CD4-positive, alpha-beta memory T cell (primary cell): ENCODE measurements at regions not wholly inside any gene's neighbourhood (a gene's known extent, or its start where the extent isn't known, plus 50 kb on each side); places are given as distances from the start of the nearest gene placed in this dataset.
"Not testable (repeated sequence)": the region's sequence is repeated elsewhere in the genome, so short reads cannot be mapped to it uniquely, and the experiment has no call there.

Experiments
- CTCF ChIA-PET: fragments of 350-600 bp; sonication (Branson Sonifier 250); formaldehyde crosslinking; loops from one replicate; lab custom pipeline; 2021; ENCODE audit warnings: inconsistent platforms; ENCODE audit not compliant: partially characterized antibody; lab: Charles Lee
- POLR2A ChIA-PET: fragments of 350-600 bp; sonication (Branson Sonifier 250); formaldehyde crosslinking; loops from one replicate; lab custom pipeline; 2021; ENCODE audit not compliant: partially characterized antibody; lab: Charles Lee
- DNase-seq, 5 donors: peaks; one replicate each; pipeline versions ENCODE4 v3.0.0 to v3.0.0-alpha.2; 2020 to 2022; ENCODE audit warnings: mixed read lengths in 1 of 5
- H3K27ac ChIP-seq: one replicate; pipeline ENCODE4 v1.7.0; 2013; ENCODE audit warnings: low read depth, low read length
- H3K27me3 ChIP-seq: 2 replicates; pipeline ENCODE4 v1.7.0; 2013; ENCODE audit warnings: mild to moderate bottlenecking, low read length, moderate library complexity; ENCODE audit not compliant: insufficient read depth
- H3K36me3 ChIP-seq: 2 replicates; pipeline ENCODE4 v1.7.0; 2013; ENCODE audit warnings: mild to moderate bottlenecking, low read length, moderate library complexity; ENCODE audit not compliant: insufficient read depth
- H3K4me1 ChIP-seq: 2 replicates; pipeline ENCODE4 v1.7.0; 2013; ENCODE audit warnings: mild to moderate bottlenecking, low read length, moderate library complexity; ENCODE audit not compliant: insufficient read depth
- H3K4me3 ChIP-seq, 2 donors: one replicate each; pipeline ENCODE4 v1.7.0; 2013; ENCODE audit warnings: low read length in 2 of 2, mild to moderate bottlenecking in 1 of 2
- H3K9me3 ChIP-seq, 2 donors: one replicate each; pipeline ENCODE4 v1.7.0; 2013; ENCODE audit warnings: low read length in 2 of 2, control low read depth in 1 of 2; ENCODE audit not compliant: control insufficient read depth in 1 of 2
- H3K27ac Mint-ChIP-seq, 7 donors: one replicate each; pipeline ENCODE4 v1.8.0; 2020 to 2021; ENCODE audit warnings: mixed read lengths in 7 of 7, mild to moderate bottlenecking in 6 of 7, inconsistent platforms in 3 of 7, moderate library complexity in 3 of 7
- H3K27me3 Mint-ChIP-seq, 2 donors: one replicate each; pipeline ENCODE4 v1.8.0; 2020 to 2021; ENCODE audit warnings: mixed read lengths in 2 of 2
- H3K36me3 Mint-ChIP-seq, 2 donors: one replicate each; pipeline ENCODE4 v1.8.0; 2020 to 2021; ENCODE audit warnings: mixed read lengths in 2 of 2, inconsistent platforms in 1 of 2, mild to moderate bottlenecking in 1 of 2
- H3K4me1 Mint-ChIP-seq, 4 donors: one replicate each; pipeline ENCODE4 v1.8.0; 2020 to 2021; ENCODE audit warnings: mixed read lengths in 4 of 4, mild to moderate bottlenecking in 1 of 4
- H3K4me3 Mint-ChIP-seq, 8 donors: one replicate each; pipeline ENCODE4 v1.8.0; 2020 to 2021; ENCODE audit warnings: mixed read lengths in 8 of 8, mild to moderate bottlenecking in 7 of 8, moderate library complexity in 6 of 8, inconsistent platforms in 3 of 8
- H3K9me3 Mint-ChIP-seq, 8 donors: one replicate each; pipeline ENCODE4 v1.8.0; 2020 to 2021; ENCODE audit warnings: mixed read lengths in 8 of 8, mild to moderate bottlenecking in 5 of 8, inconsistent platforms in 3 of 8, moderate library complexity in 1 of 8
- intact Hi-C: fragments of 100-400 bp; cut with micrococcal nuclease; formaldehyde crosslinking; loops from one replicate; pipeline ENCODE4 v1.15.1; 2023

DNA sequence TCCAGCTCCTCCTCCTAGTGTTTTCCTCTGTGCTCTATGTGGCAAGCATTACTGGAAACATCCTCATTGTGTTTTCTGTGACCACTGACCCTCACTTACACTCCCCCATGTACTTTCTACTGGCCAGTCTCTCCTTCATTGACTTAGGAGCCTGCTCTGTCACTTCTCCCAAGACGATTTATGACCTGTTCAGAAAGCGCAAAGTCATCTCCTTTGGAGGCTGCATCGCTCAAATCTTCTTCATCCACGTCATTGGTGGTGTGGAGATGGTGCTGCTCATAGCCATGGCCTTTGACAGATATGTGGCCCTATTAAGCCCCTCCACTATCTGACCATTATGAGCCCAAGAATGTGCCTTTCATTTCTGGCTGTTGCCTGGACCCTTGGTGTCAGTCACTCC lies 64.0 kb downstream of the OR4F15 start:
- H3K9me3 Mint-ChIP-seq, H3K4me1 Mint-ChIP-seq, H3K27me3 Mint-ChIP-seq, DNase-seq, CTCF ChIA-PET, H3K36me3 ChIP-seq, H3K4me1 ChIP-seq, H3K36me3 Mint-ChIP-seq, POLR2A ChIA-PET, H3K9me3 ChIP-seq, H3K27me3 ChIP-seq, H3K4me3 ChIP-seq, intact Hi-C loops, H3K27ac Mint-ChIP-seq, H3K27ac ChIP-seq, H3K4me3 Mint-ChIP-seq: not testable (repeated sequence)

DNA sequence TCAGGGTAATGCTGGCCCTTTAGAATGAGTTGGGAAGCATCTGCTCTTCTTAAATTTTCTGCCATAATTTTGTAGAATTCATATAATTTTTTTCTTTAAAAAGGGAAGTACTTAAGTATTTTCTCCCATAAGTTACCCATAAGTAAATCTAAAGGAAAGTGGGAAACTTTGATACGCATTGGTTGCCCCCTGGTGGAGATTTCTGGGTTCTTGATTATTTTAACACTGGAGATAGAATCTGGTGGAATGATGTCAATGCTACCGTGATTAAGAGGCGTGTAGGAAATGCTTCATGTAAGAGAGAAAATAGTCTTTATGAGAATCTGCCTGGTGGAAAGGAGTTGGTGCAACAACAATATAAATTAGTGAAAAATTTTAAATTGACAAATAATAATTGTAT lies 65.6 kb downstream of the OR4F15 start:
- not testable (repeated sequence) for DNase-seq, H3K9me3 Mint-ChIP-seq

DNA sequence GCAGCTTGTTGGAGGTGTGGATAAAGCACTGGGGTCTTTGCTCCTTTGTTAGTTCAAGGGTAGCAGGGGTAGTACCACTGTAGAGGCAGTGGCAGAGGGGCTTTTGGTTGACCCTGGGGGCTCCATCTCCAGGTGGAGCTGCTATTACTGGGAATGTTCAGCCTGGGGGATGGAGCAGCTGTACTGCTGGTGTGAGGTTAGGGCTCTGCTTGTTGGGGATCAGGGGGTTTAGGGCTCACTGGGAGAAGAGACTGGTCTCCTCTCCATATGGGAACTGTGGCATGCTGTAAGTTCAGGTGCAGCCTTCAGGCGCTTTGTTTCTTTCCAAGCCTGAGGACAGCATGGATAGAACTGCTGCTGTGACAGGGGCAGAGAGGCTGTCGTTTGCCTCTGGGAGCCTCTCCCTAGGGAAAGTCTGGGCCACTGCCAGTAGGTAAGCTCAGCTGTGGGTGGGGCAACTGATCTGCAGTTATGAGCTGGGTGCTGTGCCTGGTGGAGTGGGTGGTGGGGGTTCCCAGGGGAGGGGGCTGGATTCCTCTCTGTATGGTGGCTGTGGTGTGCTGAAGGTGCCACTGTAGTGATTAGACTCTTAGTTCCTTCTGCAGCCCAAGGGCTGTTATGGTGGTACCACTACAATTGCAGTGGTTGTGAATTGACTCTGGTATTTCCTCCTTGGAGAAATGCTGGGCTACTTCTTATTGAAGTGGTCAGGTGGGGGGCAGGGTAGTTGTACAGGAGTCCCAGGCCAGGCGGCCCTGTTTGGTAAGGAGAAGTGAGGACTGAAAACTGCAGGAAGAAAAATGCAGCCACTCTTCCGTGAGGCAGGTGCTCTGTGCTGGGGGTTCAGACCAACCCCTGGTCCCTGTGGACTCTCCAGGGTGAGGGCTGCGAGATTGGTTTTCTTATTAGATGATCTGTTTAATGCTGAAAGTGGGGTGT lies 100.6 kb downstream of the OR4F15 start:
- H3K4me1 ChIP-seq, H3K4me3 Mint-ChIP-seq, H3K9me3 Mint-ChIP-seq, H3K4me3 ChIP-seq, POLR2A ChIA-PET, H3K27me3 ChIP-seq, intact Hi-C loops, H3K27ac ChIP-seq, H3K9me3 ChIP-seq, H3K4me1 Mint-ChIP-seq, H3K36me3 ChIP-seq, CTCF ChIA-PET, H3K27ac Mint-ChIP-seq, H3K27me3 Mint-ChIP-seq, H3K36me3 Mint-ChIP-seq: not testable (repeated sequence)
- peak in 1 of 5 donors; percentile 23 for DNase-seq

More for the DNA sequence above, 65.6 kb downstream of the OR4F15 start:
- intact Hi-C loops, H3K36me3 ChIP-seq, H3K27me3 Mint-ChIP-seq, H3K4me1 Mint-ChIP-seq, POLR2A ChIA-PET, H3K4me1 ChIP-seq, H3K4me3 ChIP-seq, H3K27ac ChIP-seq, H3K9me3 ChIP-seq, H3K27ac Mint-ChIP-seq, H3K4me3 Mint-ChIP-seq, H3K27me3 ChIP-seq, CTCF ChIA-PET, H3K36me3 Mint-ChIP-seq: not testable (repeated sequence)

DNA sequence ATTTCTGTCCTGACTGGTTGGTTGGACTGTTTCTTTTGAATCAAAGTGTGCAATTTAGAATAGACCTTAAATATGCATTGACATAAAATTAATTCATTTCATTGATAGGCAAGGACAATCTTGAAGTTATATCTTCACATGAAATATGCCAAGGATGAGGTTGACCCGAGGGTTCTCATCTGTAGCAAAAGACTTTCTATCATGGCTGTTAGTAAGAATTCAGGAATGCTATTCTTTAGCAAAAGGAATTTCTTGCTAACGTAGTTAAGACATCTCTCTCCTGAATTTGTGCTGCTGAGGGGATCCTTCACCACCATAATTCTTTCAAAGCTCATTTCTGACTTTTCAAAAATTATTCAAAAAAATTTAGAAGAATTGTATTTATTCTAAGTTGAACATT lies 112.6 kb downstream of the OR4F15 start:
- CTCF ChIA-PET, POLR2A ChIA-PET, intact Hi-C loops, H3K4me1 ChIP-seq, H3K27me3 ChIP-seq, H3K36me3 Mint-ChIP-seq, H3K9me3 ChIP-seq, H3K36me3 ChIP-seq, DNase-seq, H3K27ac Mint-ChIP-seq, H3K4me1 Mint-ChIP-seq, H3K4me3 ChIP-seq, H3K27ac ChIP-seq, H3K27me3 Mint-ChIP-seq, H3K9me3 Mint-ChIP-seq, H3K4me3 Mint-ChIP-seq: not testable (repeated sequence)

DNA sequence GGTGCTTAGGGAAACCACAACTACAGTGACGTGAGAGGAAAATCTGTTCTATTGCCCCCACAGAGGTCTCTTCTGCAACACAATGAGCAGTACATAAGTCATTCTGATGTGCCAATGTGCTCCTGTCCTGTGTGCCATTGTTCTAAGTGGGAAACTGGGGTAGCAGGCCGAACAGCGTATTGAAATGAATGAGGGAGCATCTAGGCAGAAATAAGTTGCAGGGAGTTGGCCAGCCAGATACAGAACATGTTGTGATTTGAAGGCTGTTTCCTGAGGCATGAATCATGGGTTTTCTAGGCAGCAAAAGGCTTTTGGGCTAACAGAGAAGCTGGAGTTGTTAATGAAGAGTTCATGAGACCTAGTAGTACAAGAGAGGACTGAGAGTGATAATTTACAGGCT lies 122.5 kb downstream of the OR4F15 start:
- DNase-seq, H3K27me3 ChIP-seq, H3K4me3 Mint-ChIP-seq, H3K27ac ChIP-seq, CTCF ChIA-PET, intact Hi-C loops, H3K4me3 ChIP-seq, H3K36me3 Mint-ChIP-seq, H3K27ac Mint-ChIP-seq, H3K27me3 Mint-ChIP-seq, H3K4me1 Mint-ChIP-seq, POLR2A ChIA-PET, H3K4me1 ChIP-seq, H3K36me3 ChIP-seq, H3K9me3 Mint-ChIP-seq, H3K9me3 ChIP-seq: not testable (repeated sequence)

DNA sequence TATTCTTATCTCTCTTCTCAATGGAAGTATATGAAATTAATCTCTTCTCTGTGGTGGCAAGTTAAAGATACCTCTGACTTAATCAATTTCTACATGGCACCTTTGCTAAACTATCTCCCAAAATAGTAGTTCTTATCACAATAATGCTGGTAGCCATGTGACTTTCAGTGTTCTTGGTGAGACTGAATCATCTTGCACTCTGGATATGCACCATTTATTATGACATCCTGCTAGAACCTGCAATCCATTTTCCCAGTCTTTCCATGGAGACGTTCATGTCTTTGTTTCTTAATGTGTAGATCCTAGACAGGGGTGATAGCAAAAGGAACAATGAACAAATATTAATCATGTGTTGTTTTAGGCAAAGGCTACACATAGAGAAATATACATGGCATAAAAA lies 125.4 kb downstream of the OR4F15 start:
- H3K27ac ChIP-seq, H3K36me3 ChIP-seq, H3K27ac Mint-ChIP-seq, H3K4me3 ChIP-seq, H3K9me3 ChIP-seq, intact Hi-C loops, POLR2A ChIA-PET, H3K9me3 Mint-ChIP-seq, H3K4me3 Mint-ChIP-seq, H3K27me3 ChIP-seq, H3K4me1 Mint-ChIP-seq, H3K27me3 Mint-ChIP-seq, H3K4me1 ChIP-seq, CTCF ChIA-PET, DNase-seq, H3K36me3 Mint-ChIP-seq: not testable (repeated sequence)

DNA sequence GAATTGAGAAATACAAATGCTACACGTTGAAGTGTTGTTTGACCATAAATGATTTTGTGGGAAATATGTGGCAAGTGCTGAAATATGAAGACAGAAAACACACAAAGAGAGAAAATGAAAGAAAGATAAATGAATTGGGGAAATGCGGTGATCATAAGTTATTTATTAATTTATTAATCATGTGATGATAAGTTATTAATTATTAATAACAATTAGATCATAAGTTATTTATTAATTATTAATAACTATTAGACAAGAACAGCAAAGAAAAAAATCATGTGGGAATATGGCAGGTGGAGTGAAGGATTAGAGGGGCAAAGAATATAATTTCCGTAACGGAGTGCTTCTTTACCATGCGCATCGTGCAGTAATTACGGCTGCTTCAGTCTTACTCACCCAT lies 126.6 kb downstream of the OR4F15 start:
- H3K27me3 Mint-ChIP-seq, H3K4me3 ChIP-seq, POLR2A ChIA-PET, H3K36me3 Mint-ChIP-seq, CTCF ChIA-PET, H3K9me3 Mint-ChIP-seq, H3K4me1 ChIP-seq, DNase-seq, H3K27ac ChIP-seq, intact Hi-C loops, H3K36me3 ChIP-seq, H3K27ac Mint-ChIP-seq, H3K4me1 Mint-ChIP-seq, H3K4me3 Mint-ChIP-seq, H3K9me3 ChIP-seq, H3K27me3 ChIP-seq: not testable (repeated sequence)

DNA sequence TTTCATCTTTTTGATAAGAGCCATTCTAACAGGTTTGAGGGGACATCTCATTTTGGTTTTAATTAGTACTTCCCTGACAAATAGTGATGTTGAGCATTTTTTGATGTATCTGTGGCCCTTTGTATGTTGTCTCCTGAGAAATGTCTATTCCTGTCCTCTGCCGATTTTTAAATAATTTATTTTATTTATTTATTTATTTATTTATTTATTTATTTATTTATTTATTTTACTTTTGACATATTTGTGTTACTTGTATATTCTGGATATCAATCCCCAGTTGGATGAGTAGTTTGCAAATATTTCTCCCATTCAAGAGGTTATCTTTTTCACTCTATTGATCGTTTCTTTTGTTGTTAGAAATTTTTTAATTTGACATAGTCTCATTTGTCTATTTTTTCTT lies 133.9 kb downstream of the OR4F15 start:
- DNase-seq, H3K4me3 ChIP-seq, intact Hi-C loops, H3K27ac Mint-ChIP-seq, H3K9me3 ChIP-seq, H3K4me1 ChIP-seq, CTCF ChIA-PET, POLR2A ChIA-PET, H3K9me3 Mint-ChIP-seq, H3K36me3 Mint-ChIP-seq, H3K27me3 Mint-ChIP-seq, H3K27ac ChIP-seq, H3K4me1 Mint-ChIP-seq, H3K4me3 Mint-ChIP-seq, H3K36me3 ChIP-seq, H3K27me3 ChIP-seq: not testable (repeated sequence)
